ENCODE measurements at regions not wholly inside any gene's neighbourhood (a gene's known extent, or its start where the extent isn't known, plus 50 kb on each side); places are given as distances from the start of the nearest gene placed in this dataset.

- Histone ChIP-seq H3K4me1 (no peaks in the 10 kb centered on the region), H3K4me3 (no peak overlapping the region), H3K9me3 (no peaks in the 10 kb centered on the region), H3K27ac (no peak overlapping the region), H3K27me3 (no peaks in the 10 kb centered on the region), H3K36me3 (no peaks in the 10 kb centered on the region)
- no peak for DNase-seq (ENCODE audit: low spot score in 2 of 2)
- intact Hi-C loops (cut with DNase I; ENCODE audit: low total_unique reads), result no loop called here
- TF ChIP-seq POLR2A (IDR thresholded peaks at IDR 0.05) (no peak), CTCF (IDR thresholded peaks at IDR 0.05) (no peak), POLR2AphosphoS5 (IDR thresholded peaks at IDR 0.05) (no peak)
These were observed 157.7 kb downstream of the ANKRD60 start for GRCh38 chr20:58070664-58071196.

GRCh38 chr20:58069796-58070663 is 158.4 kb downstream of the ANKRD60 start:
- H3K4me1 ChIP-seq, result no peaks in the 10 kb centered on the region
- no peaks in the 10 kb centered on the region for H3K36me3 ChIP-seq
- intact Hi-C loops (cut with DNase I; ENCODE audit: low total_unique reads), result no loop called here
- peak in 1 of 2 donors; percentile 16 for DNase-seq (ENCODE audit: low spot score in 2 of 2)
- no peak overlapping the region for H3K27ac ChIP-seq
- no peaks in the 10 kb centered on the region for H3K27me3 ChIP-seq
- no peak overlapping the region for H3K4me3 ChIP-seq
- no peak for TF ChIP-seq POLR2A (IDR thresholded peaks at IDR 0.05)
- TF ChIP-seq POLR2AphosphoS5 (IDR thresholded peaks at IDR 0.05), result no peak
- TF ChIP-seq CTCF (IDR thresholded peaks at IDR 0.05), result no peak
- H3K9me3 ChIP-seq, result no peaks in the 10 kb centered on the region

GRCh38 chr20:58069207-58069606 is 159.2 kb downstream of the ANKRD60 start:
- DNase-seq (ENCODE audit: low spot score in 2 of 2), result peak in 1 of 2 donors; percentile 5
- H3K27ac ChIP-seq, result no peak overlapping the region
- no peaks in the 10 kb centered on the region for H3K36me3 ChIP-seq
- no peak overlapping the region for H3K4me3 ChIP-seq
- no peaks in the 10 kb centered on the region for H3K9me3 ChIP-seq
- no peaks in the 10 kb centered on the region for H3K4me1 ChIP-seq
- no peaks in the 10 kb centered on the region for H3K27me3 ChIP-seq
- no peak for TF ChIP-seq POLR2AphosphoS5 (IDR thresholded peaks at IDR 0.05)
- no peak for TF ChIP-seq POLR2A (IDR thresholded peaks at IDR 0.05)
- intact Hi-C loops (cut with DNase I; ENCODE audit: low total_unique reads), result no loop called here

- no peaks in the 10 kb centered on the region for H3K9me3 ChIP-seq
- H3K36me3 ChIP-seq, result no peaks in the 10 kb centered on the region
- no peak overlapping the region for H3K27ac ChIP-seq
- no peaks in the 10 kb centered on the region for H3K27me3 ChIP-seq
- DNase-seq (ENCODE audit: low spot score in 2 of 2), result peak in 1 of 2 donors; percentile 21
- no peaks in the 10 kb centered on the region for H3K4me1 ChIP-seq
- H3K4me3 ChIP-seq, result no peak overlapping the region
- TF ChIP-seq POLR2A (IDR thresholded peaks at IDR 0.05) (no peak), POLR2AphosphoS5 (IDR thresholded peaks at IDR 0.05) (no peak), CTCF (IDR thresholded peaks at IDR 0.05) (no peak)
- intact Hi-C loops (cut with DNase I; ENCODE audit: low total_unique reads), result no loop called here
These were observed 162.7 kb downstream of the ANKRD60 start for GRCh38 chr20:58065508-58066361.

GRCh38 chr20:58064411-58065010 is 163.9 kb downstream of the ANKRD60 start:
- no peak for DNase-seq (ENCODE audit: low spot score in 2 of 2)
- Histone ChIP-seq H3K27ac (no peak overlapping the region), H3K4me1 (no peaks in the 10 kb centered on the region), H3K36me3 (no peaks in the 10 kb centered on the region), H3K9me3 (no peaks in the 10 kb centered on the region), H3K27me3 (no peaks in the 10 kb centered on the region), H3K4me3 (no peak overlapping the region)
- intact Hi-C loops (cut with DNase I; ENCODE audit: low total_unique reads), result no loop called here
- no peak for TF ChIP-seq POLR2A (IDR thresholded peaks at IDR 0.05)
- TF ChIP-seq POLR2AphosphoS5 (IDR thresholded peaks at IDR 0.05), result no peak
- no peak for TF ChIP-seq CTCF (IDR thresholded peaks at IDR 0.05)

Measured in breast epithelium (tissue), 4 donors.